Smooth muscle cell (in vitro differentiated cells): ENCODE measurements at regions not wholly inside any gene's neighbourhood (a gene's known extent, or its start where the extent isn't known, plus 50 kb on each side); places are given as distances from the start of the nearest gene placed in this dataset.

Source experiments
- DNase-seq: peaks from one replicate; lab custom pipeline; 2025; ENCODE audit not compliant: unreplicated experiment; lab: John Stamatoyannopoulos, UW
- H2AFZ ChIP-seq: fragments of 200-600 bp; sonication (generic); 2 replicates; pipeline ENCODE4 v1.6.0; 2016; ENCODE audit warnings: antibody characterized with exemption, low read depth, mild to moderate bottlenecking
- H3F3A ChIP-seq: fragments of 200-600 bp; sonication (generic); 2 replicates; pipeline ENCODE4 v1.6.0; 2017; ENCODE audit warnings: antibody characterized with exemption, low read depth
- H3K27ac ChIP-seq: fragments of 200-600 bp; sonication (generic); 2 replicates; pipeline ENCODE4 v1.5.1; 2016; ENCODE audit warnings: low read depth, mild to moderate bottlenecking
- H3K27me3 ChIP-seq: fragments of 200-600 bp; sonication (generic); 2 replicates; pipeline ENCODE4 v1.6.1; 2016; ENCODE audit warnings: low read depth, mild to moderate bottlenecking
- H3K36me3 ChIP-seq: fragments of 200-600 bp; sonication (generic); 2 replicates; pipeline ENCODE4 v1.5.1; 2016; ENCODE audit warnings: low read depth
- H3K4me1 ChIP-seq: fragments of 200-600 bp; sonication (generic); 2 replicates; pipeline ENCODE4 v1.5.1; 2016; ENCODE audit warnings: low read depth
- H3K4me2 ChIP-seq: fragments of 200-600 bp; sonication (generic); 2 replicates; pipeline ENCODE4 v1.6.0; 2016; ENCODE audit warnings: mild to moderate bottlenecking
- H3K4me3 ChIP-seq: fragments of 200-600 bp; sonication (generic); 2 replicates; pipeline ENCODE4 v1.5.1; 2016; ENCODE audit warnings: mild to moderate bottlenecking
- H3K79me2 ChIP-seq: fragments of 200-600 bp; sonication (generic); 2 replicates; pipeline ENCODE4 v1.6.0; 2016; ENCODE audit warnings: low read depth, mild to moderate bottlenecking
- H3K9ac ChIP-seq: fragments of 200-600 bp; sonication (generic); 2 replicates; pipeline ENCODE4 v1.6.0; 2016; ENCODE audit warnings: low read depth
- H3K9me3 ChIP-seq: fragments of 200-600 bp; sonication (generic); replicated peaks from 2 replicates; pipeline ENCODE4 v1.5.1; 2016; ENCODE audit warnings: low read depth
- H4K20me1 ChIP-seq: fragments of 200-600 bp; sonication (generic); 2 replicates; pipeline ENCODE4 v1.6.0; 2016; ENCODE audit warnings: low read depth
- CTCF ChIP-seq: fragments of 200-600 bp; sonication (generic); IDR thresholded peaks from 2 replicates; pipeline ENCODE4 v1.5.1; 2017; ENCODE audit warnings: borderline replicate concordance, mild to moderate bottlenecking, antibody characterized with exemption; ENCODE audit not compliant: insufficient read depth, poor library complexity, severe bottlenecking
- whole genome bisulfite sequencing: methylation state at CpG from one replicate; pipeline ENCODE4 v1.1.7; 2016; ENCODE audit warnings: low lambda C conversion rate; 5-methylcytosine and 5-hydroxymethylcytosine counted together

- no peak for DNase-seq
- H3F3A ChIP-seq, result no peaks in the 10 kb centered on the region
- no peaks in the 10 kb centered on the region for H4K20me1 ChIP-seq
- H3K36me3 ChIP-seq, result no peaks in the 10 kb centered on the region
- no peak overlapping the region for H3K4me2 ChIP-seq
- no peaks in the 10 kb centered on the region for H3K79me2 ChIP-seq
- no peak overlapping the region for H3K4me3 ChIP-seq
- no peaks in the 10 kb centered on the region for H3K9me3 ChIP-seq
- H3K27me3 ChIP-seq, result no peaks in the 10 kb centered on the region
- no peak for TF ChIP-seq CTCF
- H3K27ac ChIP-seq, result no peak overlapping the region
- H2AFZ ChIP-seq, result no peak overlapping the region
- no peaks in the 10 kb centered on the region for H3K4me1 ChIP-seq
- no peak overlapping the region for H3K9ac ChIP-seq
These were observed 460.1 kb upstream of the MANEA start for GRCh38 chr6:95117236-95117635.

GRCh38 chr6:95119927-95120326 lies 457.4 kb upstream of the MANEA start:
- H3K79me2 ChIP-seq, result no peaks in the 10 kb centered on the region
- WGBS, result 90% methylated on average over 3 of the region's 3 CpGs
- H3K9ac ChIP-seq, result no peak overlapping the region
- no peak overlapping the region for H3K27ac ChIP-seq
- DNase-seq, result no peak
- H2AFZ ChIP-seq, result no peak overlapping the region
- H3K4me2 ChIP-seq, result no peak overlapping the region
- no peaks in the 10 kb centered on the region for H3K36me3 ChIP-seq
- no peak overlapping the region for H3K4me3 ChIP-seq
- no peaks in the 10 kb centered on the region for H3K27me3 ChIP-seq
- H3F3A ChIP-seq, result no peaks in the 10 kb centered on the region
- H3K4me1 ChIP-seq, result no peaks in the 10 kb centered on the region
- no peaks in the 10 kb centered on the region for H4K20me1 ChIP-seq
- no peaks in the 10 kb centered on the region for H3K9me3 ChIP-seq
- TF ChIP-seq CTCF, result no peak

GRCh38 chr6:95120984-95121383 lies 456.4 kb upstream of the MANEA start:
- Histone ChIP-seq H3K4me3 (no peak overlapping the region), H3K4me2 (no peak overlapping the region), H3K27me3 (no peaks in the 10 kb centered on the region), H3K4me1 (no peaks in the 10 kb centered on the region), H3K79me2 (no peaks in the 10 kb centered on the region), H3K27ac (no peak overlapping the region), H2AFZ (no peak overlapping the region), H3F3A (no peaks in the 10 kb centered on the region), H3K9me3 (no peaks in the 10 kb centered on the region), H3K9ac (no peak overlapping the region), H3K36me3 (no peaks in the 10 kb centered on the region), H4K20me1 (no peaks in the 10 kb centered on the region)
- 55% methylated on average over 4 of the region's 4 CpGs for WGBS
- no peak for DNase-seq
- TF ChIP-seq CTCF, result no peak

GRCh38 chr6:95127261-95127660 lies 450.1 kb upstream of the MANEA start:
- Histone ChIP-seq H4K20me1 (no peaks in the 10 kb centered on the region), H3K27ac (no peak overlapping the region), H3K4me3 (no peak overlapping the region), H3K79me2 (no peaks in the 10 kb centered on the region), H3F3A (no peaks in the 10 kb centered on the region), H2AFZ (no peak overlapping the region), H3K27me3 (no peaks in the 10 kb centered on the region), H3K9ac (no peak overlapping the region), H3K4me1 (no peaks in the 10 kb centered on the region), H3K36me3 (no peaks in the 10 kb centered on the region), H3K9me3 (no peaks in the 10 kb centered on the region), H3K4me2 (no peak overlapping the region)
- DNase-seq, result no peak
- 81% methylated on average over 3 of the region's 3 CpGs for WGBS
- TF ChIP-seq CTCF, result no peak
